SIG-M5 treated with dmso at 0.1 percent for 504 hours (cell line): ENCODE measurements at regions not wholly inside any gene's neighbourhood (a gene's known extent, or its start where the extent isn't known, plus 50 kb on each side); places are given as distances from the start of the nearest gene placed in this dataset.

Experiments used
- DNase-seq: peaks from one replicate; lab custom pipeline; 2025; ENCODE audit not compliant: unreplicated experiment; lab: John Stamatoyannopoulos, UW

DNA sequence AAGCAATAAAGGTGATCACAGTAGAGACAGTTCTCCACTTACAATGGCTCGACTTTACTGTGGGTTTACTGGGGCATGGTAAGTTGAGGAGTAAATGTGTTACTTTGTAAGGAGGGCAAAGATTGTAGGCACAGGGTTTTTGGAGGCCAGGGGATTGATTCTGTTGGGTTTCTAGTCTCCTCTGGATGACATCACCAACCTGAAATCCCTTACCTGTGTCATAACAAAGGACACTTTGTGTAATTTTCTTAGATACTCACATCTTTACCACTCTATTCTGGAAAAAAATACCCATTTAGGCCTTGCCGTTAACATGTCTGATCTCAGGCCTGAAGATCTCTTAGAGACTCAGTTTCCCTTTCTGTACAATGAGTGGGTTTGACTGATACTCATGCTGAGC is 161.7 kb downstream of the GLI2 start:
- DNase-seq = no peak

GRCh38 chr2:120898496-120898895 is 162.8 kb downstream of the GLI2 start:
- DNase-seq = no peak

- DNase-seq = peak; percentile 45
These were observed 163.5 kb downstream of the GLI2 start for GRCh38 chr2:120898961-120899750.

DNA sequence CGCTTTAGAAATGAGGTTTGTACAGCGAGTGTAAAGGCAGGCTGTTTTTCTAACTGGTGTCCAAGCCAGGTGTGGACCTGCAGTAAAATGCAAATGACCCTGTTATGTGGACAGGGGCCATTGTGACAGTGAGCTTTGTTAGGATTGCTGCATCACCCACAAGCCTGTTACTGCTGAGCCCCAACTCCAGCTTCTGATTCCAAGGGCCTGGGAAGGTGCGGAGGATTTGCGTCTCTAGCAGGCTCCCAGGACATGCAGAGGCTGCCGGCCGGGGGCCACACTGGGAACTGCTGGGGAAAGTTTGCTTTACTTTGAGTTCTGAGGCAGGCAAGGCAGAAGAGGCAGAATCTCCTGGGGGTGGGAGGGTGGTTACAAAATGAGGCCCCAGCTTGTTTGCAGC is 164.1 kb downstream of the GLI2 start:
- no peak for DNase-seq

- no peak for DNase-seq
These were observed 165.5 kb downstream of the GLI2 start for GRCh38 chr2:120901201-120901600.

DNA sequence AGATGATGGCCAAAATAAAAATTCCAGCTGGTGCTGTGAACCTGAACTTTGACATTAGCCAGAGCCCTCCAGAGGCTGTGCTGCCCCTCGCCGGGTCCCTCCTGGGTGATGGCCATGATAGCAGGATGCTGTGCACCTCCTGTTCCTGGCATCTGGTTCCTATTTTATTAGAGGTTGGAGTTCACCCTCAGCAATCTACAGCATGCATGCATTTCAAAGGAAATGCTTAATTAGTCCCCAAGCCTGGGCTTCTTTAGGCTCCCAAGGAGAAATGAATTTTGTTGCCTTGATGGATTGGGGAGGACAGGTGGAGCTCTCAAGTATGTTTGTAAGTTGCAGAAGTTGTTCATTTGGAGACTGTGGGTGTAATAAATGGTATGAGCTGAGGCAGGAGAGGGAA is 166.9 kb downstream of the GLI2 start:
- peak; percentile 9 for DNase-seq

- DNase-seq = no peak
These were observed 168.7 kb downstream of the GLI2 start for GRCh38 chr2:120904379-120904778.

DNA sequence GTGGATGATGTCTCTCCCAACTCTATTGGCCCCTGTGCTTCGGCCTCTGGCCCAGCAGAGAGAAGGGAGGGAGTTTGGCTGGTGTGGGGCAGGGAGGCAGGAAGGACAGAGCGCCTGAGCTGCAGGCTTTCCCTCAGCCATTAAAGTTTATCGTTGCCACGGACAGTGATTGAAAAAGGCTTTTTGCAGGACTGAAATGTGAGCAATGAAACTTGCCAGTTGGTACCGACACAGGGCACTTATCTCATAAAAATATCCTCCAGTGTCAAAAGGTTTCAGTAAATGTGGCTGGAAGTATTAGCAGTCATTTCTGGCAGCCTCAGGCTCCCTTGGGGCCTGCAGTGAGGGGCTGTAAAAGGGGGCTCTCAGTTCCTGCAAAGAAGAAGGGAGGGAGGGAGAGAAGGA is 169.2 kb downstream of the GLI2 start:
- no peak for DNase-seq

- no peak for DNase-seq
These were observed 169.6 kb downstream of the GLI2 start for GRCh38 chr2:120905298-120905697.

DNA sequence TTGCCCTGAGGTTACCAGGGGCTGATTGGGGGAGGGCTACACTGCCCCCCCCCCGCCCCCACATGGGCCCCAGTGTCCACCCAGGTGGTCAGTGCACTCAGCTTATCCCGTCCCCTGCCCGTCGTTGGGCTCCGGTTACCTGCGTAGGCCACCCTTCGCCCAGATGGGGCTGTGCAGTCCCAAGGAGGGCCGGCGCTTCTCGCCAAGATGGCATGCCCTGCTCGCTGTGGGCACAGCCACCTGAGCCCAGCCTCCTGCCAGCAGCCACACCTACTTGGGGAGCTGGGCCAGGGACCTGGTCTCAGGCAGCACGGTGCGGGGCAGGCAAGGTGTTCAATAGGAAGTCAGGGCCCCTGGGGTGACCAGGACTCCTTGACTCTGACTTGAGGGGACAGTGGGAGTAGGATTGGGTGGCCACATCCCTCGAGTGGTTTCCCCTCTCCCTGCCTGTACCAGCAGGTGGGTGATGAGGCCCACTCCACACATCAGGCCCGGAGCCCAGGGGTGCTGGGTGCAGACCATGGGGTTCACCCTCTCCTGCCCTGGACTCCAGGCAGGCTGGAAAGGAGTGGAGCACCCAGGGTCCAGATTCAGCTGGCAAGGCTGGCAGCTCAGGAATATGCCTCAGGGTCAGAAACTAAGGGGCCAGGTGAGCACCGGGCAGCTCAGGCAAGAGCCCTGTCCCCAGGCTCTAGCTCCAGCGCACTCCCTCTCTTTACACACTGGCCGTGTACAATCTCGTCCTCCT is 170.3 kb downstream of the GLI2 start:
- no peak for DNase-seq

DNA sequence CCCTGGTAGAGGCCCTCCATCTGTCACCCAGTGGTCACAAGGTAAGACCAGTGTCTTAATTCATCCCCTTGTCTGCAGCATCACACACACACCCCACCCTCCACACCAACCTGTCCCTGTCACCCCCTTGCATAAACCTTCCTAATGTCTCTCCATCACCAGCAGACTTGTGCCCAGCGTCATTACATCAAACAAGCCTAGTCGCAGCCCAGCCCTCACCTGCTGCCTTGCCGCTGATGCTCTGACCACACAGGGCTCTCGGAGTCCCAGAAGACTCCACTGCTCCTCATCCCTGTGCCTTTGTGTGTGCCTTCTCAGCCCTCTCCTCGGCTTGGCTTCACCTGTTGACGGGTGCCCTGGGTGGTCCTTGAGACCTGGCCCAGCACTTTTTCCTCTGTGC is 171.2 kb downstream of the GLI2 start:
- no peak for DNase-seq

DNA sequence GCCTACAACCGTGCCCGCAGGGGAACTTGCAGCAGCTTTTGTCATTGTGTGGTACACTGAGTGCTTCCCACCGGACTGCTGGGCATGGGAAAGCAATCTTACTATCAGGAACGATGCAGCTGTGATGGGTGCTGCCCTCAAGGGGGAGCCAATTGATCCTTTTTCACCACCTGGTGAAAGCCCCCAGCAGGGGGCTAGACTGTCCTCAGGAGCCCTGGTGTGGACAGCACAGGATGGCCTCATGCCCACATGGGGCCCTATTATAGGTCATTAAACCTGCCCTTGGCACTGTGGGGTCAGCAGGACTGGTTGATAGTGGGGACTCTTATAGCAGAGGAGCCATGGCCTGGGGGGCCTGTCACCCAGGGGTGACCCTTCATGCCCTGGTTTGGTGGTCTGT is 172.2 kb downstream of the GLI2 start:
- no peak for DNase-seq

DNA sequence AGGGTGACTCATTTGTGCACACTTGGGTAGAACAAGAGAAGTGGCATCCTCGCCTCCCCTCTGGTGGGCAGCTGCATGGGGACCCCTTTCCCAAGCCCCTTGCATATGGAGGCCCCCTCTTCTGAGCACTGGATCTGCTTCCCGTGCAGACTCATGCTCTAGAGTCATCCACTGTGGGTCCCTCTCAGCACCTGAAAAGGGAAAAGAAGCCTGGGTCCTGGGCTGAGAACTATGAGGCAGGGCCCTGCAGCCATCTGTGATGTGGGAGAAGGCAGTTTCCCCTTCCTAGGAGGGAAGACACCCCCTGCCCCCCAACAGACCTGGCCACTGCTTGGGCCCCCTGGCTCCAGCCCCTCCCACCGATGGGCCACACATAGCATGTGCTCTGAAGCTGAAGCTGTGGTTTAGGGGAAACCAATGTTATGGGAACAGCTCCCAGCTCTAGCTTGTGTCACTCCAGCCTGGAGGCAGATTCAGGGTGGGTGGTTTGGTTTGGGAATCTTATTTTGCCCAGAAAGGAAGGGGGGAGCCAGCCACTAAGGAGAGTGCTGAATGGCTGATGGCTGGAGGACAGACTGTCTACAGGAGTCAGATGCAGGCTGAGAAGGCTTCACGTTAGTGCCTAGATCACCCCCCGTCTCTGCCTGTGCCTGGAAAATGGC is 172.8 kb downstream of the GLI2 start:
- no peak for DNase-seq

DNA sequence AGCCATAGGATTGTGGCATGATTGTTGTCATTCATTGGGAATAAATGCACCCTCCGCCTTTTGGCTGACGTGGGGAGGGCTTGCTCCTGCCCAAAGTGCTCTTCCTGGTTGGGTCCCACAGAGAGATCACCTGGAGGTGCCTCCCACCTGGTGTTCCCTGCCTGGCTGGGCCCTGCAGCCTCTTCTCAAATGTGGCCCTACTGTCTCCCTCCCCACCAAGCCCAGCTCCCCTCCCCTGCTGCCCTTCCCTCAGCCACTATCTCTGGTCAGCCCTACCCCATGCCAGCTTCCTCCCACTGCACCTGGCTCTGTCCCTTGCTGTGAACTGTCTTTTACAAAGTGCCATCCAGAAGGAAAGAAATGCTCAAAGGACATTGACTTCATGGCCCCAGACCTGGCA is 173.4 kb downstream of the GLI2 start:
- no peak for DNase-seq

- DNase-seq = no peak
These were observed 174.5 kb downstream of the GLI2 start for GRCh38 chr2:120910164-120910563.

- DNase-seq = no peak
These were observed 175.6 kb downstream of the GLI2 start for GRCh38 chr2:120910956-120911951.

- DNase-seq = no peak
These were observed 176.7 kb downstream of the GLI2 start for GRCh38 chr2:120912101-120912985.

DNA sequence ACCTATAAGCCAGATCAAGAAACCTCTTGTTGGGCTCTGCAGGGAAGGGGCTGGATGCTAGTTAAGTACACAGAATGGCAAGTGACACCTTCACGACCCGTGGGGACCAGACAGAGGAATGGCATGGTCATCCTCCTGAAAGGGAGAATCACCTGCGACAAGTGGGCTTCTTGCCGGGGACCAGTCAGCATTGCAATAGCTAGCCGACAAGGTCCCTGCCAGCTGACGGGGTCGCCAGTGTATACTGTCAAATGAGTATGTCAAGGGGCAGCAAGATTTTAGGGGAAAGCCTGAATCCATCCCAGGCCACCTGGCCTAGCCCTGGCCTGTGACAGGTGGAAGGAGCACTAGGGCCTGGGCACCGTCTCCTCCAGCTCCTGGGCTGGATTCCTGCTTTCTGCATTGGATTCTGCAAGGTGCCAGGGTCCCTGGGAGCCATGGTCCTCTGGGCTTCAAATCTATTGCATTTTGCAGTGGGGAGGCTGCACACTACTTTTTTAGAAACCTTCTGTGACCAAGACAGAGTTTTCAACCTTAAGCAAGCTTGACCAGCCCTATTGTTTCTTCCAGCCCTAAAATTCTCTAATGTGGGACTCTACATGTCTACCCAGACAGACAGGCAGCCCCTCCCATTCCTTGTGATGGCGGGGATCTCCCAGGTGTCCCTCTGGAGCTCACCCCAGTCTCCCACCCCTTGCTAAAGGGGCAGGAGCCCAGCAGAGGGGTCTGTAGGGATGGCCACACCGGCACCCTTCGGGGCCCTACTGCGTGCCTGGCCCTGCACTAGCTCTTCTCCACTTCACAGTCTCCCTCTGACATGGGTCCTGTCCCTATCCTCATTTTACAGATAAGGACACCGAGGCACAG is 178.5 kb downstream of the GLI2 start:
- no peak for DNase-seq
